Lower leg skin (tissue), 4 donors: ENCODE measurements at regions not wholly inside any gene's neighbourhood (a gene's known extent, or its start where the extent isn't known, plus 50 kb on each side); places are given as distances from the start of the nearest gene placed in this dataset.

Source experiments
- DNase-seq, 2 donors: peaks; one replicate each; pipeline ENCODE4 v3.0.0-alpha.2; 2019; ENCODE audit warnings: low spot score in 2 of 2
- H3K4me3 ChIP-seq: fragments of 200-600 bp; sonication (generic); 2 replicates; pipeline ENCODE4 v1.5.1; 2017; ENCODE audit warnings: mild to moderate bottlenecking, low read depth; ENCODE audit not compliant: poor library complexity, severe bottlenecking
- POLR2A ChIP-seq, 2 donors: fragments of 450-650 bp; IDR thresholded peaks; one replicate each; pipeline ENCODE4 v1.6.1; 2016 to 2017; ENCODE audit warnings: antibody characterized with exemption in 2 of 2, mild to moderate bottlenecking in 1 of 2, moderate library complexity in 1 of 2
- WGBS, 2 donors: methylation state at CpG; one replicate each; pipeline ENCODE4 v1.1.5; 2018; 5-methylcytosine and 5-hydroxymethylcytosine counted together
- intact Hi-C: fragments of 100-400 bp; cut with DNase I; formaldehyde crosslinking; loops from one replicate; pipeline ENCODE4 v1.15.0; 2023; ENCODE audit warnings: low total_unique reads
- TF ChIP-seq, protein P1 (sequence below), 3 donors: fragments of 450-650 bp; IDR thresholded peaks; one replicate each; pipeline ENCODE4 v1.5.1; 2016; ENCODE audit warnings: antibody characterized with exemption in 3 of 3, mild to moderate bottlenecking in 3 of 3, moderate library complexity in 2 of 3

DNA sequence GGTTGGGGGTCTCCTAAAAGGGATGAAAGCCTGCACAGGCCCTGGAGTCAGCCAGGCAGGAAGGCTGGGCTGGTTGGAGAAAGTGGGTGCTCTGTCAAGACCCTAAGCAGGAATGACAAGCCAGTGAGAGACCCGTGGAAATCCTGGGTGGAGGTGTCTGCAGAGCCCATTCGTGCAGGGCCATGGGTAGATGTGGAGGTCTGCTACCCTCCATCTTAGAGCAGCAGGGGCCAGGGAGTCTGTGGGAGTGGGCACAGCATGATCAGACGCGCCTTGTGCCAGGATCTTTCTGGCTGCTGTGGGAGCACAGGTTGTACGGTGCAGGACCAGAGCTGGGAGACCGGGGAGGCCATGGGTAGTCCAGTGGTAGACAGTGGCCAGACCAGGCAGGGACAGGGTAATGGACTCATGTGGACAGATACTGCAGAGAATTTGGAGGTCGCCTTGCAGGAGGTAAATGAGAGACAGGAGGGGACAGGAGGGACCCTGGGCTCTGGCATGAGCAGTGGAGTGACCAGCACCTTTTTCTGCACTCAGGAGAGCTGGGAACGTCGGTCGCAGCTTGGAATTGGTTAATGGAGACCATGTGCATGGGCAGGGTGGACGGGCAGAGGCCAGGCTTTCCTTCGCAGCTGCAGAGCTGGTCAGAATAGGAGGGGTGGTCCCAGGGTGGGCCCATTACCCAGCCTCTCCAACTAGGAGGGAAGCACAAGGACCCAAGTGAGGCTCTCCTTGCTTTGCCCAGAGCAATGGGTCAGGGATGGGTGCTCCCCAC, 203.5 kb upstream of the PMEPA1 start:
- TF ChIP-seq, protein P1, sequence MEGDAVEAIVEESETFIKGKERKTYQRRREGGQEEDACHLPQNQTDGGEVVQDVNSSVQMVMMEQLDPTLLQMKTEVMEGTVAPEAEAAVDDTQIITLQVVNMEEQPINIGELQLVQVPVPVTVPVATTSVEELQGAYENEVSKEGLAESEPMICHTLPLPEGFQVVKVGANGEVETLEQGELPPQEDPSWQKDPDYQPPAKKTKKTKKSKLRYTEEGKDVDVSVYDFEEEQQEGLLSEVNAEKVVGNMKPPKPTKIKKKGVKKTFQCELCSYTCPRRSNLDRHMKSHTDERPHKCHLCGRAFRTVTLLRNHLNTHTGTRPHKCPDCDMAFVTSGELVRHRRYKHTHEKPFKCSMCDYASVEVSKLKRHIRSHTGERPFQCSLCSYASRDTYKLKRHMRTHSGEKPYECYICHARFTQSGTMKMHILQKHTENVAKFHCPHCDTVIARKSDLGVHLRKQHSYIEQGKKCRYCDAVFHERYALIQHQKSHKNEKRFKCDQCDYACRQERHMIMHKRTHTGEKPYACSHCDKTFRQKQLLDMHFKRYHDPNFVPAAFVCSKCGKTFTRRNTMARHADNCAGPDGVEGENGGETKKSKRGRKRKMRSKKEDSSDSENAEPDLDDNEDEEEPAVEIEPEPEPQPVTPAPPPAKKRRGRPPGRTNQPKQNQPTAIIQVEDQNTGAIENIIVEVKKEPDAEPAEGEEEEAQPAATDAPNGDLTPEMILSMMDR (IDR thresholded peaks at IDR 0.05) = no peak
- no peak for TF ChIP-seq POLR2A (IDR thresholded peaks at IDR 0.05)
- intact Hi-C loops = no loop called here
- no peak for DNase-seq
- WGBS, 2 donors = 96 to 97% methylated on average over 12 of the region's 12 CpGs
- no peak overlapping the region for H3K4me3 ChIP-seq

DNA sequence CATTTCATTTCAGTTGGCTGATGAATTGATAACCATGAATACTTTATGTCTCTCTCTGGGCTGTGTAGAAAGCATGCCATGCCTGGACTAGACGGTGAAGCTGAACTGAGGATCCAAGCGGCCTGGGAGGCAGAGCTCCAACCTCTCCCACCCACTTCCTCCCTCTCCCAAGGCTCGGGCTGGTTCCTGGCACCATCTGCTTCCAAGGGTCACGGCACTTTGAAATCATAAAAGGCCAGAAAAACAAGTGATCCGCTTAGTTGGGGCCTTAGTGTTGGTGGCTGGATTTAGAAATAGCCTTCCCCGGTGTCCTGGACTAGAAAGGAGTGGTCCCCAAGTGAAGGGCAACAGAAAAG, 202.4 kb upstream of the PMEPA1 start:
- intact Hi-C loops = no loop called here
- H3K4me3 ChIP-seq = no peak overlapping the region
- no peak for DNase-seq
- WGBS, 2 donors = 48 to 53% methylated on average over 6 of the region's 6 CpGs
- TF ChIP-seq, protein P1 (IDR thresholded peaks at IDR 0.05) = no peak
- TF ChIP-seq POLR2A (IDR thresholded peaks at IDR 0.05) = no peak

DNA sequence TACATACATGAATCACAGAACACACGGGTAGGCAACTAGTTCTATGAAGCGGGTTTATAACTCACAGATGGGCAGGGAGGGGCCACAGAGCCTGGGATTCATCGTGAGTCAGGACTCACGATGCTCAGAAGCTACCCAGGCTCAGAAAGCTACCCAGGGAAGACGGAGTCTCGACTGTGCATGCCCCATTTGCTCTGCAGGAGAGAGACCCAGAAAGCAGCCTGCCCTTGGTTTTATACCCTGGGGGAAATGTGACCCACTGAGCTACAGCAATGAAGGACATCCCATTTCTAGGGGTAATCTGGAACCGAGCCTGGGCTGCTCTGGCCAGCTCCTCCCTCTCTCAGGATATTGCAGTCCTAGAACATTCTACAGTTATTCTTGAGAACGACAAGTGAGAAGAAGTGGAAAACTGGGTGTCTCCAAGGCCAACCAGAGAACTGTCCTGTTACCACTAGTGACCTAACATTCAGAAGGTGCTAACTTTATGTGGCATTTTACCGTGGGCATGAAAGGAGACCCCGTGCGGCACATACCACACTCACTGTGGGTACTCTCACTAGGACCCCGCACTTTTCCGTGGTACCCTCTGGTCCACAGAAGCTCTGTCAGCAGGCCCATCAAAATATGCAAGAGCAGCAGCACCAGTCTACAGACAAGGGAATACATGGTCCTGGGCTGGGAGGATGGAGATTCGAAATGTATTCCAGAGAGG, 201.9 kb upstream of the PMEPA1 start:
- intact Hi-C loops = no loop called here
- DNase-seq = no peak
- H3K4me3 ChIP-seq = no peak overlapping the region
- WGBS, 2 donors = 87 to 91% methylated on average over 14 of the region's 14 CpGs
- TF ChIP-seq, protein P1 (IDR thresholded peaks at IDR 0.05) = no peak
- TF ChIP-seq POLR2A (IDR thresholded peaks at IDR 0.05) = no peak

DNA sequence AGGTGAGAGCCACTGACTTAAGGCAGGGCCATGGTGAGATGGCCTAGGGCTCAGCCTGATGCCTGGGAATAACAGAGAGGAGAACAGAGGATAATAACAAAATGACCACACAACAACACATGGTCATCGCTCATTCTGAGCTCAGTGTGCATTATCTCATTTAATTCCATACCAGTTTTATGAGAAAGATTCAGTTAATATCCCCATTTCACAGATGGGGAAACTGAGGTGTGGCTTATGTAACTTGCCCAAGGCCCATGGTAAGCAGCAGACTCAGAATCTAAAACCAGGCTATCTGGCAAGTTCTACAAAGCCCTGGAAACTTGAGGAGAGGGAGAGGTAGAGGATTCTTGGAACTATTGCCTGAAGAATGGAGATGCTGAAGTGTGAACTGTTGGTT, 200.9 kb upstream of the PMEPA1 start:
- 100% methylated on average over 1 of the region's 1 CpG for WGBS, 2 donors
- intact Hi-C loops = no loop called here
- TF ChIP-seq POLR2A (IDR thresholded peaks at IDR 0.05) = no peak
- TF ChIP-seq, protein P1 (IDR thresholded peaks at IDR 0.05) = no peak
- H3K4me3 ChIP-seq = no peak overlapping the region
- no peak for DNase-seq

DNA sequence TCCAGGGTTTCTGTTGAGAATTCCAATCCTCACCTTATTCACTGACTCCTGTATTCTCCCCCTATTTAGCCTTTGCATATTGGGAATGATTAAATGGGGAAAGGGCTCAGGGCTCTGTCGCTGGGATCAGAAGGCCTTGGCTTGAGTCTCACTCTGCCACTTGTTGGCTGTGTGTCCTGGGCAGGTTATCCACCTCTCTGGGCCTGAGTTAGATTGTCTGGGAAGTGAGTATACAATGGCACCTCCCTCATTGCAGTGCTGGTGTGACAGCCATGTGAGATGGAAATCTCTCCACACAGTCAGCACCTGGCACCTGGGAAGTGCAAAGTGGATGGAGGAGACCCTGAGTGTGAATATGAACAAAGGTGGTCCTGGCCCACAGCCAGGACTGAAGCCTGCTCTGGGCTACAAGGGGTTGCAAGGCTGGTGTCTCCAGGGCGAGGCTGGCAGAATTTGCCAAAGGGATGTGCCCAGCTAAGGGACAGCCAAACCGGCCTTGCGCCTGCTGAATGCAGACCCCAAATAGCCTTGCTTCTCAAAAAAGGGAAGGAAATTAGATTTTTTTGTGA, 200.0 kb upstream of the PMEPA1 start:
- 89% methylated on average over 4 of the region's 4 CpGs for WGBS, 2 donors
- DNase-seq = no peak
- H3K4me3 ChIP-seq = no peak overlapping the region
- TF ChIP-seq POLR2A (IDR thresholded peaks at IDR 0.05) = no peak
- TF ChIP-seq, protein P1 (IDR thresholded peaks at IDR 0.05) = no peak
- intact Hi-C loops = no loop called here
